ENCODE measurements at regions not wholly inside any gene's neighbourhood (a gene's known extent, or its start where the extent isn't known, plus 50 kb on each side); places are given as distances from the start of the nearest gene placed in this dataset.
A peak's percentile ranks its signal among the peaks of the same experiment; 100 is the strongest.

DNA sequence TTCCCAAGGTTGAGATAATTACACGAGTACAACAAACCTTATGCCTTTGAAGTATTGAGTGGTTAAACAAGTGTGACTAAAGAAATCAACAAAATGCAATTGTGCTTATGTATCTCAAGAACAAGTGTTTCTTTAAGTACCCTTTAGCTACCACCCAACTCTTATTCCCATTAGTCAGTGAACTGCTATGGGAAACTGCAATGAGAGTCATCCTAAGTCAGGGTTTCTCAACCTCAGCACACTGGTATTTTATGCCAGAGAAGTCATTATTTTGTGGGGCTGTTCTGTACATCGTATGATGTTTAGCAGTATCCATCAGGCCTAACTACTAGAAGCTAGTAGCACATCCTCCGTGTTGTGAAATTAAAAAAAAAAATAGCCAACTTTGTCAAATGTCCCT, 549.1 kb upstream of the BOD1L1 start:
- H3K9me3 ChIP-seq: no peaks in the 10 kb centered on the region
- no peak for DNase-seq (ENCODE audit: low spot score in 2 of 2)
- no peak for TF ChIP-seq EP300 (IDR thresholded peaks at IDR 0.05)
- TF ChIP-seq, protein P1, sequence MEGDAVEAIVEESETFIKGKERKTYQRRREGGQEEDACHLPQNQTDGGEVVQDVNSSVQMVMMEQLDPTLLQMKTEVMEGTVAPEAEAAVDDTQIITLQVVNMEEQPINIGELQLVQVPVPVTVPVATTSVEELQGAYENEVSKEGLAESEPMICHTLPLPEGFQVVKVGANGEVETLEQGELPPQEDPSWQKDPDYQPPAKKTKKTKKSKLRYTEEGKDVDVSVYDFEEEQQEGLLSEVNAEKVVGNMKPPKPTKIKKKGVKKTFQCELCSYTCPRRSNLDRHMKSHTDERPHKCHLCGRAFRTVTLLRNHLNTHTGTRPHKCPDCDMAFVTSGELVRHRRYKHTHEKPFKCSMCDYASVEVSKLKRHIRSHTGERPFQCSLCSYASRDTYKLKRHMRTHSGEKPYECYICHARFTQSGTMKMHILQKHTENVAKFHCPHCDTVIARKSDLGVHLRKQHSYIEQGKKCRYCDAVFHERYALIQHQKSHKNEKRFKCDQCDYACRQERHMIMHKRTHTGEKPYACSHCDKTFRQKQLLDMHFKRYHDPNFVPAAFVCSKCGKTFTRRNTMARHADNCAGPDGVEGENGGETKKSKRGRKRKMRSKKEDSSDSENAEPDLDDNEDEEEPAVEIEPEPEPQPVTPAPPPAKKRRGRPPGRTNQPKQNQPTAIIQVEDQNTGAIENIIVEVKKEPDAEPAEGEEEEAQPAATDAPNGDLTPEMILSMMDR (IDR thresholded peaks at IDR 0.05): no peak
- H3K4me1 ChIP-seq: peaks cover 0 to 16% (median 2%) of the 10 kb centered on the region in 4 donors
- H3K36me3 ChIP-seq: no peaks in the 10 kb centered on the region
- H3K27ac ChIP-seq: no peak overlapping the region
- 86 to 89% methylated on average over 3 of the region's 3 CpGs for WGBS, 2 donors
- no peak overlapping the region for H3K4me3 ChIP-seq
- no peaks in the 10 kb centered on the region for H3K27me3 ChIP-seq

DNA sequence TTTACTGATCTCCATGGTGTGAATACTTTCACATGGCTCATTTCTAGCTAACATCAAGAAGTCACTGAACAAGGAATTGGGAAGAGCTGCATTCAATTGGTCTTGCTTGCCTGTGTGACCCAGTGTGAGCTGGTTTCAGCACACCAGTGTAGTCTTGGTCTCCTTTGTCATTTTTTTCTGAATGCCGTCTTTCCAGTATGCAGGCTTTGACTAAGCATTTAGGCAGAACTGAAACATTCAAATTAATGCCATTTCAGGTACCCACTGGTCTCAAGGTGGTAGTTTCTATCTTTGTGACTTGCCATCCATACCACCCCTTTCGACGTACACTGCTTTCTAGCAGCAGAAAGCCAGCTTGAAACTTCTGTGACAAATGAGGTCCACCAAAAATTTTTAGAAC, 550.5 kb upstream of the BOD1L1 start:
- no peaks in the 10 kb centered on the region for H3K36me3 ChIP-seq
- peak overlapping the region in 1 of 4 donors; percentile 3 for H3K27ac ChIP-seq
- H3K4me1 ChIP-seq: peaks cover 0 to 16% (median 2%) of the 10 kb centered on the region in 4 donors
- WGBS, 2 donors: 87 to 92% methylated on average over 3 of the region's 3 CpGs
- DNase-seq (ENCODE audit: low spot score in 2 of 2): no peak
- TF ChIP-seq POLR2A (IDR thresholded peaks at IDR 0.05) (no peak), EP300 (IDR thresholded peaks at IDR 0.05) (no peak)
- TF ChIP-seq, protein P1 (IDR thresholded peaks at IDR 0.05): no peak
- H3K4me3 ChIP-seq: no peak overlapping the region
- H3K9me3 ChIP-seq: no peaks in the 10 kb centered on the region
- no peaks in the 10 kb centered on the region for H3K27me3 ChIP-seq

DNA sequence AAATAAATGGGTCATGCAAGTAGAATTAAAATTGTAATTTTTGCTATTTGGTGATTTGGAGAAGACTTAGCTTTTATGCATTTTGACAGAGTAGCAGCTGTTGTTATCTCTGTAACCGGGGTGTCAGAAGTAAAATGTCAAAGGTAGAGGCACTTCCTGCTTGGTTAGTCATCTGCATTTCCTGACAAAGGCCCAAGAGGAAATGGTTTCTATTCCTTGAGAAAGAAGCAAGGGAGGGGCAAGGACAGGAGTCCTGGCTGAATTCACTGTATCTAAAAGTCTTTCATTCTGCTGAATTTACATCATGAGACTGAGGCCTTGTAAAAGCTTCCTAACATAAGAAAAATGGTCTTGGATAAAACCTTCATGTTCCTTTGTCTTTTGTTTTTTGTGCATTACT, 550.9 kb upstream of the BOD1L1 start:
- no peak overlapping the region for H3K4me3 ChIP-seq
- no peaks in the 10 kb centered on the region for H3K27me3 ChIP-seq
- no peaks in the 10 kb centered on the region for H3K9me3 ChIP-seq
- H3K27ac ChIP-seq: peak overlapping the region in 1 of 4 donors; percentile 3
- peaks cover 0 to 16% (median 2%) of the 10 kb centered on the region in 4 donors for H3K4me1 ChIP-seq
- WGBS, 2 donors: 8 to 18% methylated on average over 1 of the region's 1 CpG
- no peak for DNase-seq (ENCODE audit: low spot score in 2 of 2)
- TF ChIP-seq EP300 (IDR thresholded peaks at IDR 0.05) (no peak), POLR2A (IDR thresholded peaks at IDR 0.05) (no peak)
- TF ChIP-seq, protein P1 (IDR thresholded peaks at IDR 0.05): no peak
- H3K36me3 ChIP-seq: no peaks in the 10 kb centered on the region

DNA sequence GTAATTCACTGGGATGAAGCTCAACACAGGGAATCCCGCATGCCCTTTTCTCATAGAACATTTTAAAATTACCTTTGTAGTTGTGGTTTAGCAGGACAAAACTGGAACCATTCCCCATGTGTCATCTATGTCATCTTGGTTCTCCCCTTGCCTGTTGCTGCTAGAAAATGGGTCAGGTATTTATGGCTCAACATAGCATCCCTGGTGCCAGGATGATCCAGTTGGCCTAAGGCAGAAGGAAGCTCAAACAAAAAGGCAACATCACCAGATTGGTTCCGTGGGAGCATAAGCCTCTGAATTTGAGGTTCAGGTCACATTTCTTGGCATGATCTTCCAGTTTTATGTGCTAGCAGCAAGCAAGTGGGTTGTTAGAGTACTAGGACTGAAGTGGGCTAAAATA, 552.6 kb upstream of the BOD1L1 start:
- TF ChIP-seq, protein P1 (IDR thresholded peaks at IDR 0.05): no peak
- TF ChIP-seq EP300 (IDR thresholded peaks at IDR 0.05): no peak
- no peak for TF ChIP-seq POLR2A (IDR thresholded peaks at IDR 0.05)
- 84 to 88% methylated on average over 2 of the region's 2 CpGs for WGBS, 2 donors
- H3K4me1 ChIP-seq: peaks cover 0 to 16% (median 2%) of the 10 kb centered on the region in 4 donors
- DNase-seq (ENCODE audit: low spot score in 2 of 2): no peak
- H3K9me3 ChIP-seq: no peaks in the 10 kb centered on the region
- no peak overlapping the region for H3K27ac ChIP-seq
- no peaks in the 10 kb centered on the region for H3K36me3 ChIP-seq
- H3K27me3 ChIP-seq: no peaks in the 10 kb centered on the region
- no peak overlapping the region for H3K4me3 ChIP-seq

- WGBS, 2 donors: 72 to 75% methylated on average over 6 of the region's 6 CpGs
- H3K36me3 ChIP-seq: no peaks in the 10 kb centered on the region
- no peaks in the 10 kb centered on the region for H3K27me3 ChIP-seq
Measured at GRCh38 chr4:14180983-14181601, 553.6 kb upstream of the BOD1L1 start.

More at GRCh38 chr4:14180983-14181601, 553.6 kb upstream of the BOD1L1 start:
- Histone ChIP-seq H3K27ac (no peak overlapping the region), H3K4me3 (no peak overlapping the region), H3K9me3 (no peaks in the 10 kb centered on the region), H3K4me1 (peaks cover 0 to 16% (median 2%) of the 10 kb centered on the region in 4 donors)
- TF ChIP-seq, protein P1 (IDR thresholded peaks at IDR 0.05): no peak
- TF ChIP-seq EP300 (IDR thresholded peaks at IDR 0.05) (no peak), POLR2A (IDR thresholded peaks at IDR 0.05) (no peak)
- no peak for DNase-seq (ENCODE audit: low spot score in 2 of 2)

Measured in tibial nerve (tissue), 4 donors.